HG02884 (cell line): ENCODE measurements at regions not wholly inside any gene's neighbourhood (a gene's known extent, or its start where the extent isn't known, plus 50 kb on each side); places are given as distances from the start of the nearest gene placed in this dataset.

ENCODE experiments used
- ATAC-seq: cut with Tn5 transposase; IDR thresholded peaks from one replicate; pipeline ENCODE4 v1.9.1; 2021; ENCODE audit warnings: mild to moderate bottlenecking, moderate library complexity; ENCODE audit not compliant: unreplicated experiment

GRCh38 chr9:18331310-18331684 is 142.7 kb upstream of the ADAMTSL1 start:
- no peak for ATAC-seq

GRCh38 chr9:18331808-18332209 is 142.1 kb upstream of the ADAMTSL1 start:
- no peak for ATAC-seq

GRCh38 chr9:18333157-18333556 is 140.8 kb upstream of the ADAMTSL1 start:
- no peak for ATAC-seq

DNA sequence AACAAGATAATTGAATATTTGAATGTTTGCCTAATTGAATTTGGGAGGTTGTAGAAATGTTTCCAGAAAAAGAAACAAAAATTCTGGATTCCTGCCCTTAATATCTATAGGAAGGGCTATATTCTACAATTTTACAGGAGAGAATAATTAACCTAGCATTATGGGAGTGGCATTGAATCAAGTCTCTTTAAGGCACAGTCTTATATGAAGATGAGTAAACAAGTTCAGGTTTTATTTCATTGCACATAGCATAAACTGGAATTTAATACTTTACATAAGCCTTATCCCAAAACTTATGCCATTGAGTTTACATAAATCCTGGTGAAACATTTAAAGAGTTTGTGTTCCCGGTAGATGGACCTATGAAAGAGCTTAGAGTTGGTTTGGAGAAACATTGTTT is 138.1 kb upstream of the ADAMTSL1 start:
- ATAC-seq: no peak

DNA sequence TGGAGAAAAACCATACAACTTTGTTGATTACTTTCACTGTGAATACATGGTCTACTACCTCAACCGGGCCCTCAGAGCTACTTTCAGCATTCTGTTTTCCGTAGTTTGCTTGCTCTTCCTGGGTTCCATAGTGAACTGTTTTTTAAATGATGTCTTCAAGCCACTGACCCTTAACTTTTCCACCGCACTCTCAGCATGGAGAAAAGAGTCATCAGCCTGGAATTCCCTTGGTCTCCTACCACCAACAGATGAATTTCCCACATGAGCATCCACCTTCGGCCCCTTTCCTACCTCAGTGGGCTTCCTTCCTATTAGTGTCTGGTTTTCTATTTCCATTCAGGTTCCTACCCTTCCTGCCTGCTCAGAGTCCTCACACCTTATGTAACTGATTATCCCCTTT is 135.9 kb upstream of the ADAMTSL1 start:
- no peak for ATAC-seq

DNA sequence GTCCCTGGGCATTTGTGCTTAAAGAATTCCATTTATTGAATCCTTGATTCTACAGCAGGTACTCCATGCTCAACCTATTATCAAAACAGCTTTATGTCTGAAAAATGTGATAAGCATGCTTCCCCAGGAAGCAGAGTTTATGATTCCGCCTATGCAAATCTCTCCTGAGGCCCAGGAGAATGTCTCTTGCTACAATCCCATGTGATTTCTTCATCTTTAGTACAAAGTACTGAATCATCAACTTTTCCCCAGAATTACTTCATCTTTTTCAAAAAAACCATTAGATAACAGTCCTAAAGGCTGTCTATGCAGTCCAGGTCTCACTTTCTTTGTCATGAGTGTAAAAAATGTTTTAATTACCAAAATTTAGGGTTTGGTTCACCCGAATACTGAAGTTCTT is 130.2 kb upstream of the ADAMTSL1 start:
- ATAC-seq: no peak

- ATAC-seq: no peak
Observed at GRCh38 chr9:18346745-18347144, 127.2 kb upstream of the ADAMTSL1 start.

- ATAC-seq: no peak
Observed at GRCh38 chr9:18347386-18348082, 126.4 kb upstream of the ADAMTSL1 start.

GRCh38 chr9:18348083-18348475 is 125.9 kb upstream of the ADAMTSL1 start:
- ATAC-seq: no peak

GRCh38 chr9:18349530-18349929 is 124.4 kb upstream of the ADAMTSL1 start:
- ATAC-seq: no peak

- ATAC-seq: no peak
Observed at GRCh38 chr9:18350036-18350435, 123.9 kb upstream of the ADAMTSL1 start.

DNA sequence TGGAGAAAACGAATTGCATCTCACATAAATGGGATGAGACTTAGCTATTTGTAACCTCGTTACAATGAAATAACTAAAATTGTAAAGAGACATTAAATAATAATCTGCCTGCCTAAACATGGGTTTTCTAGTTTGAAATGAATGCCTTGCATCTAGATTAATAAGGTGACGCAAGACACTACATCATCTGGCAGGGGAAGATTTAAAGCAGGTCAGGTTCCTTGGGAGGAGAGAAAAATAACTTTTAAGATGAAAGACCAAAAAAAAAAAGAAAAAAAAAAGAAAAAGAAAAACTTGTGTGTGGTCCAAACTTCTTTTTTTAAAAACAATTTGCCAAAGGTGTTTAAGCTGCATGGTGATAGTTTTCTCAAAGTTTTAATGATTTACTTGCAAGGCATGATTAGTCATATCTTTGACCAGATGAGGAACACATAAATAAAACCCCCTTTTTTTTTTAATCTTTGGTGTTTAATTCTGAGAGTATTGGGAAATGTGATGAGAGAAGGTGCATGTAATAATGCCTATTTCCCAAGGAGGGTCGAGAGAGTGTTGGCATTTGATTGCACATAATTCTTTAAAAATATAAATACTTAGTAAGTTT is 122.9 kb upstream of the ADAMTSL1 start:
- ATAC-seq: no peak

- ATAC-seq: no peak
Observed at GRCh38 chr9:18352711-18353110, 121.2 kb upstream of the ADAMTSL1 start.

DNA sequence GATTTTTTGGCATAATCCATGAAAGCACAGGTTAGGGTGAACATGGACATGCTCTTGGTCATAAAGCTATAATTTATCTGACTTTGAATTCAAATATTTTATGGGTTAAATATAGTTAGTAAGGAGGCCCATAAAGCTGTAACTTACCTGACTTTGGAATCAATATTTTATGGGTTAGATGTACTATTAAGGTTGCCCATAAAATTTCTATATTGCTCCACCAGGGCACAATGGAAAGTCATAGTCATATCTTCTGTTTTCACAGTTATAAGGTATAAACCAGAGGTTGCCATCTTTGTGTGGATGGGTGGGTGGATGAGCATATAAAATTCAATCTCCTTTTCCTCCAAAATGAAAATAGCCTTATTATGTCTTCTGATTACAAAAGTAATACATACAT is 120.5 kb upstream of the ADAMTSL1 start:
- no peak for ATAC-seq

DNA sequence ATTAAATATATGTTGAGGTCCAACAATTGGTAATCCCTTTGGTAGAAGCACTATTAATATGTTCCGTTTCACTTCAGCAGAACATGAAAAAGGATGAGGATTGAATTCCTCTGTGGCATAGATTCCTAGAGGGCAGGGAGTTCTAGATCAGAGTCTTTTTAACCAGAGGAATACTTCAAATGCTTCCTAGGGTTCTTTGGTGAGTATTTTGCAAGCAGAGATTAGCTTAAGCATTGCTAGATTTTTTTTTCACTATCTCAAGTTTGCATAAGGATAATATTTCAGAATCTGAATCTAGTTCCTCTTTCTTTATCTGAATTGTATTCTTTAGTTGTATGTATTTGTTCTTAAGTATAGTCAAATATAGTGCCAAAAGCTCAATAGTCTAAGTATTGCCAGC is 116.6 kb upstream of the ADAMTSL1 start:
- ATAC-seq: no peak

GRCh38 chr9:18358325-18358724 is 115.6 kb upstream of the ADAMTSL1 start:
- no peak for ATAC-seq

- no peak for ATAC-seq
Observed at GRCh38 chr9:18359335-18359734, 114.6 kb upstream of the ADAMTSL1 start.

DNA sequence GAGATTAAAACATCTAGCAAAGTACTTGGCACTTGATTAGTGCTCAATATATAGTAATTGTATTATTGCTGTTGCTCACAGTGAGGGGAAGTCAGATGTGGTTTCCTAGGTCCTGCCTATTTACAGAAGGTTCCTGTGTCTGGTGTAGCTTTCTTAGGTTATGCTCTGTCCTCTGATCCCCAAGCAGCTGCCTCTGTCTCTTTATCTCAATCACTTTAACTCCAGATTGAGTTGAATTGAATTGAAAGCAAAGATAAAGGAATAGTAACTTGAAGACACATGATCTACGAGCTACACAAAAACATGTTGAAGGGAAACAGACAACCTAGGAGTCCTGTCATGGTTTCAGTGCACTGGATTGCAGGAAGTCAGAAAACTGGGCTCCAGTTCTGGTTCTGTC is 113.9 kb upstream of the ADAMTSL1 start:
- ATAC-seq: no peak

- no peak for ATAC-seq
Observed at GRCh38 chr9:18361646-18362045, 112.3 kb upstream of the ADAMTSL1 start.

- no peak for ATAC-seq
Observed at GRCh38 chr9:18362166-18362565, 111.8 kb upstream of the ADAMTSL1 start.

DNA sequence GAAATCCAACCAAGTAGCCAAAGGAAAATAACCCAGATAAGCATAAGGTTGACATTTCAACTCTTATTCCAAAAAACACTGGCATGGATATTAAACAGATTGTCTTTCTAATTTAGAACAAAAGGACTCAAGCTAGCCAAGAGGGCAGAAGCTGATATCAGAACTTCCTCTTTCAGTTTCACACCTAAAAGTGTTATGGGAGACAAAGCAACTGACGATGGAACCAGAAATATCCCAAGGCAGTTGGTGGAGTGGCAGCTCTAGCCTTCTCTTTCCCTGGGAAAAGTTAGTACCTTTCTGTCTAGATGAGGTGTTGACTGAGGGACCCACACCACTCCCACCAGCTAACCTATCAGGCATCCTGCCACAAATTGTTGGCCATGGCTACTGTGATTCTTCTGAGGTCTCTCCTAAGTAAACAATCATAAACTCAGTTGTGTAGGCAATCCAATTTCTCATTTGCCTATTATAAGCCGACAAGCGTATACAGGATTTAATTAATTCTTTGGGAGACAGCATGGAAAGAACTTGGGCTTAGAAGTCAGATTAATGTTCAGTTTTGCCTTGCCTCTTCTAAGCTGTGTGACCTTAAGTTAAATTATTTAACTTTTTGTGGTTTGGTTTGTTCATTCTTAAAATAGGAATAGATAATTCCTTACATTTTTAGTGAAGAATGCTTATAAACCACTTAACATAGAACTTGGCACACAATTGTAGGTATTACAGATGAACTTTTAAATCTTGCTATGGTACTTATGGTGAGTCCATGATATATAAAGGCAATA is 110.9 kb upstream of the ADAMTSL1 start:
- ATAC-seq: peak; percentile 48

DNA sequence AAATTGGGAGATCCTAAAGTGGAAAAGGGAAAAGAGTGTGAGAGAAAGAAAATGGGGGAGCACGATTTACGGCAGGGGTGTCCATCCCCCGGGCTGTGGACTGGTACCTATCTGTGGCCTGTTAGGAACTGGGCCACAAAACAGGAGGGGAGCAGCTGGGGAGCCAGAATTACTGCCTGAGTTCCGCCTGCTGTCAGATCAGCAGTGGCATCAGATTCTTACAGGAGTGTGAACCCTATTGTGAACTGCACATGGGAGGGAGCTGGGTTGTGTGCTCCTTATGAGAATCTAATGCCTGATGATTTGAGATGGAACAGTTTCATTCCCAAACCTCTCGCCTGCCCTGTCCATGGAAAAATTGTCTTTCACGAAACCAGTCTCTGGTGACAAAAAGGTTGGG is 108.3 kb upstream of the ADAMTSL1 start:
- no peak for ATAC-seq
